HCT116 (cell line): ENCODE measurements at regions not wholly inside any gene's neighbourhood (a gene's known extent, or its start where the extent isn't known, plus 50 kb on each side); places are given as distances from the start of the nearest gene placed in this dataset.

ENCODE experiments used
- ATAC-seq: fragments of 200-7000 bp; cut with Tn5 transposase; 2 replicates; pipeline ENCODE4 v1.9.1; 2020; ENCODE audit warnings: mild to moderate bottlenecking, moderate library complexity
- BruUV-seq: library from RNA; stranded (reverse); fragments of 400-500 nt; replicated peaks from 2 replicates; lab custom pipeline; 2021; lab: Mats Ljungman, UMichigan
- CTCF ChIA-PET: fragments of 300-600 bp; sonication (Branson Sonifier 250); formaldehyde crosslinking; loops from one replicate; lab custom pipeline; 2021; ENCODE audit warnings: antibody characterized with exemption; lab: Charles Lee
- POLR2A ChIA-PET: fragments of 300-600, 350-600 bp; sonication (Branson Sonifier 250); formaldehyde crosslinking; loops from one replicate; lab custom pipeline; 2021; ENCODE audit warnings: antibody characterized with exemption; lab: Charles Lee
- RAD21 ChIA-PET, 2 experiments: fragments of 300-600 bp; sonication (Branson Sonifier 250); formaldehyde crosslinking; loops; one replicate each; lab custom pipeline; 2023; ENCODE audit warnings: low total read pairs in 2 of 2; ENCODE audit not compliant: uncharacterized antibody in 2 of 2, unreplicated experiment in 2 of 2, low non-redundant PET in 1 of 2; lab: Charles Lee
- DNase-seq: peaks from one replicate; pipeline ENCODE4 v3.0.0-alpha.2; 2010; ENCODE audit warnings: low read depth, low spot score
- H2AFZ ChIP-seq: fragments of 200-600 bp; shearing (Covaris generic), sonication (generic); 2 replicates; pipeline ENCODE4 v1.6.1; 2017; ENCODE audit warnings: low read depth, mixed run types, mixed read lengths, antibody characterized with exemption, low read length; ENCODE audit not compliant: poor library complexity, severe bottlenecking
- H3K27ac ChIP-seq: 2 replicates; pipeline ENCODE4 v1.5.1; 2012; ENCODE audit warnings: low read depth, low read length
- H3K27me3 ChIP-seq: fragments of 200-600 bp; sonication (generic); 2 replicates; pipeline ENCODE4 v1.6.1; 2016; ENCODE audit warnings: mixed run types, low read length, mixed read lengths; ENCODE audit not compliant: insufficient read depth
- H3K36me3 ChIP-seq, 2 experiments: fragments of 200-500 bp in 1 of 2; fragments of 200-600 bp in 1 of 2; sonication (Bioruptor generic) in 1 of 2; sonication (generic) in 1 of 2; 2 replicates each; pipeline versions ENCODE4 v1.5.1 to v1.6.1; 2014 to 2016; ENCODE audit warnings: low read length in 2 of 2, inconsistent platforms in 1 of 2, mixed read lengths in 1 of 2, mixed run types in 1 of 2; ENCODE audit not compliant: insufficient read depth in 2 of 2, control insufficient read depth in 1 of 2
- H3K4me1 ChIP-seq, 2 experiments: fragments of 200-600 bp in 1 of 2; sonication (generic) in 1 of 2; 2 replicates each; pipeline versions ENCODE4 v1.5.1 to v1.6.1; 2012 to 2017; ENCODE audit warnings: low read length in 2 of 2, inconsistent platforms in 1 of 2, mild to moderate bottlenecking in 1 of 2, mixed read lengths in 1 of 2, mixed run types in 1 of 2, moderate library complexity in 1 of 2; ENCODE audit not compliant: insufficient read depth in 2 of 2, control insufficient read depth in 1 of 2
- H3K4me2 ChIP-seq: fragments of 200-600 bp; sonication (generic); 2 replicates; pipeline ENCODE4 v1.6.1; 2017; ENCODE audit warnings: mixed run types, low read length, mixed read lengths
- H3K4me3 ChIP-seq, 2 experiments: fragments of 200-600 bp in 1 of 2; sonication (generic) in 1 of 2; replicated peaks in 1 of 2; 2 replicates each; pipeline ENCODE4 v1.5.1; 2011 to 2016; ENCODE audit warnings: low read length in 2 of 2, control low read depth in 1 of 2, low read depth in 1 of 2, mild to moderate bottlenecking in 1 of 2, mixed read lengths in 1 of 2, mixed run types in 1 of 2
- H3K79me2 ChIP-seq: fragments of 200-600 bp; sonication (generic); 2 replicates; pipeline ENCODE4 v1.6.1; 2017; ENCODE audit warnings: mild to moderate bottlenecking, mixed run types, low read length, moderate library complexity, mixed read lengths; ENCODE audit not compliant: insufficient read depth
- H3K9ac ChIP-seq: fragments of 200-600 bp; sonication (generic); 2 replicates; pipeline ENCODE4 v1.6.1; 2016; ENCODE audit warnings: low read length, mixed read lengths
- H3K9me2 ChIP-seq: fragments of 200-600 bp; sonication (generic), shearing (Covaris generic); 2 replicates; pipeline ENCODE4 v1.6.1; 2017; ENCODE audit warnings: mixed run types, mild to moderate bottlenecking, moderate library complexity; ENCODE audit not compliant: insufficient read depth
- H3K9me3 ChIP-seq, 2 experiments: fragments of 200-500 bp in 1 of 2; fragments of 200-600 bp in 1 of 2; sonication (Bioruptor generic) in 1 of 2; sonication (generic) in 1 of 2; 2 replicates each; pipeline ENCODE4 v1.6.1; 2014 to 2017; ENCODE audit warnings: low read length in 2 of 2, mixed read lengths in 2 of 2, inconsistent platforms in 1 of 2, low read depth in 1 of 2, mild to moderate bottlenecking in 1 of 2, mixed run types in 1 of 2, moderate library complexity in 1 of 2; ENCODE audit not compliant: control insufficient read depth in 1 of 2, insufficient read depth in 1 of 2
- H4K20me1 ChIP-seq: fragments of 200-600 bp; sonication (generic), shearing (Covaris generic); 2 replicates; pipeline ENCODE4 v1.6.1; 2017; ENCODE audit warnings: mixed run types, mild to moderate bottlenecking, moderate library complexity; ENCODE audit not compliant: insufficient read depth
- ATF3 ChIP-seq: IDR thresholded peaks from 2 replicates; pipeline ENCODE4 v1.6.1; 2012
- CBX3 ChIP-seq: IDR thresholded peaks from 2 replicates; pipeline ENCODE4 v1.6.1; 2012; ENCODE audit warnings: low read depth
- ELF1 ChIP-seq: IDR thresholded peaks from 2 replicates; pipeline ENCODE4 v1.6.1; 2012; ENCODE audit warnings: low read depth, borderline replicate concordance
- EZH2 ChIP-seq: fragments of 200-600 bp; sonication (generic); IDR thresholded peaks from 2 replicates; pipeline ENCODE4 v1.6.1; 2017; ENCODE audit warnings: antibody characterized with exemption, mixed run types
- JUND ChIP-seq: IDR thresholded peaks from 2 replicates; pipeline ENCODE4 v1.6.1; 2012
- MAX ChIP-seq: IDR thresholded peaks from 2 replicates; pipeline ENCODE4 v1.6.1; 2012
- RAD21 ChIP-seq: IDR thresholded peaks from 2 replicates; pipeline ENCODE4 v1.6.1; 2012; ENCODE audit warnings: low read depth, mild to moderate bottlenecking
- SRF ChIP-seq: IDR thresholded peaks from 2 replicates; pipeline ENCODE4 v1.6.1; 2012; ENCODE audit warnings: low read depth
- TCF7L2 ChIP-seq: IDR thresholded peaks from 2 replicates; pipeline ENCODE4 v1.7.0; 2011; ENCODE audit warnings: borderline replicate concordance, inconsistent platforms; ENCODE audit not compliant: insufficient read depth, insufficient read length; ENCODE audit errors: extremely low read depth
- ZBTB33 ChIP-seq: IDR thresholded peaks from 2 replicates; pipeline ENCODE4 v1.6.1; 2011; ENCODE audit warnings: mild to moderate bottlenecking, low read length, moderate library complexity; ENCODE audit not compliant: insufficient replicate concordance; ENCODE audit errors: extremely low read depth
- intact Hi-C: fragments of 100-400 bp; cut with micrococcal nuclease; formaldehyde crosslinking; loops from 2 replicates; pipeline ENCODE4 v1.10.0; 2022

- Histone ChIP-seq H3K36me3 (no peaks in the 10 kb centered on the region), H2AFZ (no peak overlapping the region)
- DNase-seq: no peak
- RAD21 ChIA-PET: no interaction called here
- POLR2A ChIA-PET: no interaction called here
- TF ChIP-seq CBX3: no peak
- TF ChIP-seq MAX: no peak
- no peak for TF ChIP-seq JUND
- no peak for TF ChIP-seq SRF
- no peak for TF ChIP-seq RAD21
- TF ChIP-seq ELF1: no peak
- TF ChIP-seq ATF3: no peak
- no peak for TF ChIP-seq ZBTB33
- no peak for TF ChIP-seq TCF7L2
- no peak for TF ChIP-seq EZH2
- TF ChIP-seq, all 23 proteins: peak for 0
- H3K4me1 ChIP-seq: no peaks in the 10 kb centered on the region
- no peaks in the 10 kb centered on the region for H3K79me2 ChIP-seq
- H3K4me3 ChIP-seq: no peak overlapping the region
- H3K9me3 ChIP-seq: no peaks in the 10 kb centered on the region
- no peak overlapping the region for H3K9ac ChIP-seq
- no peaks in the 10 kb centered on the region for H3K27me3 ChIP-seq
- H4K20me1 ChIP-seq: no peaks in the 10 kb centered on the region
- intact Hi-C loops: no loop called here
- no peak overlapping the region for H3K27ac ChIP-seq
- no peak overlapping the region for H3K4me2 ChIP-seq
- no peaks in the 10 kb centered on the region for H3K9me2 ChIP-seq
- CTCF ChIA-PET: no interaction called here
- no peak for ATAC-seq
- no TSS peak for BruUV-seq
These were observed 147.9 kb upstream of the TBCA start for GRCh38 chr5:77924081-77924480.
